ENCODE measurements at regions not wholly inside any gene's neighbourhood (a gene's known extent, or its start where the extent isn't known, plus 50 kb on each side); places are given as distances from the start of the nearest gene placed in this dataset.

- TF ChIP-seq CTCF (IDR thresholded peaks at IDR 0.05) = no peak
- TF ChIP-seq POLR2A (IDR thresholded peaks at IDR 0.05) = no peak
These were observed 130.3 kb upstream of the ARID2 start for GRCh38 chr12:45599196-45599595.

Data from gastroesophageal sphincter (tissue), 3 donors.